MM.1S (cell line): ENCODE measurements at regions not wholly inside any gene's neighbourhood (a gene's known extent, or its start where the extent isn't known, plus 50 kb on each side); places are given as distances from the start of the nearest gene placed in this dataset.

Source experiments
- EZH2 ChIP-seq: fragments of 300-600 bp; sonication (generic); optimal IDR thresholded peaks from 2 replicates; pipeline ENCODE3; 2017; ENCODE audit warnings: low read depth, mild to moderate bottlenecking, antibody characterized with exemption, low read length, mixed read lengths
- TF ChIP-seq, protein P1 (sequence below): fragments of 300-600 bp; sonication (generic); IDR thresholded peaks from 2 replicates; pipeline ENCODE4 v1.5.1; 2016; ENCODE audit warnings: antibody characterized with exemption, low read length, mixed read lengths

DNA sequence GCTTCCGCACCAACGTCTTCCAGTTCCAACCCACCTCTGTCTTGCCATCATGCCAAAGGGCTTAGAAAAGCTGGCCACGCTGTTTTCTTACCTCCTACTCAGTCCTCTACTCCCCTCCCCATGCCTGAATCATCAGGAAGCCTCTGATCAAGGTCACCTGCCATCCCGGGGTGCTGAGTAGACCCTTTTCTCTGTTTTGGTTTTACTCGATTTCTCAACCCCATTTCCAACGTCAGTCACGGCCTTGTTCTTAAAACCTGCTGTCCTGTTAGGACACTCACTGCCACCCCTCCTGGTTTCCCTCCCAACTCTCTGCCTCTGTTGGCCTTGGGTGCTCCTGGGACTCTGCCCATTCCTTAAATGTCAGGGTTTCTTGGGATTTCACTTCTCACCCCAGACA, 350.1 kb downstream of the FOXO1 start:
- TF ChIP-seq, protein P1, sequence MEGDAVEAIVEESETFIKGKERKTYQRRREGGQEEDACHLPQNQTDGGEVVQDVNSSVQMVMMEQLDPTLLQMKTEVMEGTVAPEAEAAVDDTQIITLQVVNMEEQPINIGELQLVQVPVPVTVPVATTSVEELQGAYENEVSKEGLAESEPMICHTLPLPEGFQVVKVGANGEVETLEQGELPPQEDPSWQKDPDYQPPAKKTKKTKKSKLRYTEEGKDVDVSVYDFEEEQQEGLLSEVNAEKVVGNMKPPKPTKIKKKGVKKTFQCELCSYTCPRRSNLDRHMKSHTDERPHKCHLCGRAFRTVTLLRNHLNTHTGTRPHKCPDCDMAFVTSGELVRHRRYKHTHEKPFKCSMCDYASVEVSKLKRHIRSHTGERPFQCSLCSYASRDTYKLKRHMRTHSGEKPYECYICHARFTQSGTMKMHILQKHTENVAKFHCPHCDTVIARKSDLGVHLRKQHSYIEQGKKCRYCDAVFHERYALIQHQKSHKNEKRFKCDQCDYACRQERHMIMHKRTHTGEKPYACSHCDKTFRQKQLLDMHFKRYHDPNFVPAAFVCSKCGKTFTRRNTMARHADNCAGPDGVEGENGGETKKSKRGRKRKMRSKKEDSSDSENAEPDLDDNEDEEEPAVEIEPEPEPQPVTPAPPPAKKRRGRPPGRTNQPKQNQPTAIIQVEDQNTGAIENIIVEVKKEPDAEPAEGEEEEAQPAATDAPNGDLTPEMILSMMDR: no peak
- TF ChIP-seq EZH2: no peak
